ENCODE measurements at regions not wholly inside any gene's neighbourhood (a gene's known extent, or its start where the extent isn't known, plus 50 kb on each side); places are given as distances from the start of the nearest gene placed in this dataset.
"Not testable (repeated sequence)": the region's sequence is repeated elsewhere in the genome, so short reads cannot be mapped to it uniquely, and the experiment has no call there.

DNA sequence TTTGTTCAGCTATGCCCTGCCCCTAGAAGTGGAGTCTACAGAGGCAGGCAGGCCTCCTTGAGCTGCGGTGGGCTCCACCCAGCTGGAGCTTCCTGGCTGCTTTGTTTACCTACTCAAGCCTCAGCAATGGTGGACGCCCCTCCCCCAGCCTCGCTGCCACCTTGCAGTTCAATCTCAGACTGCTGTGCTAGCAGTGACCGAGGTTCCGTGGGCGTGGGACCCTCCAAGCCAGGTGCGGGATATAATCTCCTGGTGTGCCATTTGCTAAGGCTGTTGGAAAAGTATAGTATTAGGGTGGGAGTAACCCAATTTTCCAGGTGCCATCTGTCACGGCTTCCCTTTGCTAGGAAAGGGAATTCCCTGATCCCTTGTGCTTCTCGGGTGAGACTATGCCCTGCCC, 770.2 kb upstream of the VRK2 start:
- TF ChIP-seq, protein P1, sequence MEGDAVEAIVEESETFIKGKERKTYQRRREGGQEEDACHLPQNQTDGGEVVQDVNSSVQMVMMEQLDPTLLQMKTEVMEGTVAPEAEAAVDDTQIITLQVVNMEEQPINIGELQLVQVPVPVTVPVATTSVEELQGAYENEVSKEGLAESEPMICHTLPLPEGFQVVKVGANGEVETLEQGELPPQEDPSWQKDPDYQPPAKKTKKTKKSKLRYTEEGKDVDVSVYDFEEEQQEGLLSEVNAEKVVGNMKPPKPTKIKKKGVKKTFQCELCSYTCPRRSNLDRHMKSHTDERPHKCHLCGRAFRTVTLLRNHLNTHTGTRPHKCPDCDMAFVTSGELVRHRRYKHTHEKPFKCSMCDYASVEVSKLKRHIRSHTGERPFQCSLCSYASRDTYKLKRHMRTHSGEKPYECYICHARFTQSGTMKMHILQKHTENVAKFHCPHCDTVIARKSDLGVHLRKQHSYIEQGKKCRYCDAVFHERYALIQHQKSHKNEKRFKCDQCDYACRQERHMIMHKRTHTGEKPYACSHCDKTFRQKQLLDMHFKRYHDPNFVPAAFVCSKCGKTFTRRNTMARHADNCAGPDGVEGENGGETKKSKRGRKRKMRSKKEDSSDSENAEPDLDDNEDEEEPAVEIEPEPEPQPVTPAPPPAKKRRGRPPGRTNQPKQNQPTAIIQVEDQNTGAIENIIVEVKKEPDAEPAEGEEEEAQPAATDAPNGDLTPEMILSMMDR (IDR thresholded peaks at IDR 0.05; ENCODE audit: poor library complexity) = not testable (repeated sequence)
- TF ChIP-seq EZH2 (IDR thresholded peaks at IDR 0.05; ENCODE audit: borderline replicate concordance); EZH2phosphoT487 (IDR thresholded peaks at IDR 0.05; ENCODE audit: low read depth, severe bottlenecking, unreplicated experiment): not testable (repeated sequence)

Measured in hepatocyte (in vitro differentiated cells).